Spleen (tissue), 11 donors: ENCODE measurements at regions not wholly inside any gene's neighbourhood (a gene's known extent, or its start where the extent isn't known, plus 50 kb on each side); places are given as distances from the start of the nearest gene placed in this dataset.

ENCODE experiments used
- DNase-seq: peaks from one replicate; pipeline ENCODE4 v3.0.0-alpha.2; 2020
- H3K27ac ChIP-seq, 8 donors: fragments of 200-600 bp; sonication (generic) in 7 of 8; 1 replicate in 4 of 8; 2 replicates in 4 of 8; pipeline versions ENCODE4 v1.5.0 to v1.8.0; 2016 to 2021; ENCODE audit warnings: inconsistent platforms in 4 of 8, mild to moderate bottlenecking in 4 of 8, moderate library complexity in 1 of 8
- H3K27me3 ChIP-seq, 7 donors: fragments of 200-600 bp; sonication (generic) in 6 of 7; replicated peaks in 1 of 7; 1 replicate in 4 of 7; 2 replicates in 3 of 7; pipeline versions ENCODE4 v1.5.0 to v1.8.0; 2016 to 2021; ENCODE audit warnings: inconsistent platforms in 3 of 7, mild to moderate bottlenecking in 1 of 7
- H3K36me3 ChIP-seq, 6 donors: fragments of 200-600 bp; sonication (generic) in 5 of 6; 1 replicate in 4 of 6; 2 replicates in 2 of 6; pipeline versions ENCODE4 v1.5.0 to v1.8.0; 2016 to 2021; ENCODE audit warnings: inconsistent platforms in 2 of 6
- H3K4me1 ChIP-seq, 6 donors: fragments of 200-600 bp; sonication (generic) in 5 of 6; 1 replicate in 3 of 6; 2 replicates in 3 of 6; pipeline versions ENCODE4 v1.5.0 to v1.8.0; 2016 to 2021; ENCODE audit warnings: inconsistent platforms in 3 of 6
- H3K4me3 ChIP-seq, 8 donors: fragments of 200-600 bp; sonication (generic) in 7 of 8; 1 replicate in 4 of 8; 2 replicates in 4 of 8; pipeline versions ENCODE4 v1.5.0 to v1.8.0; 2016 to 2021; ENCODE audit warnings: inconsistent platforms in 4 of 8, mild to moderate bottlenecking in 4 of 8, moderate library complexity in 2 of 8
- H3K9me3 ChIP-seq, 8 donors: fragments of 200-600 bp; sonication (generic) in 7 of 8; 1 replicate in 4 of 8; 2 replicates in 4 of 8; pipeline versions ENCODE4 v1.5.0 to v1.8.0; 2016 to 2021; ENCODE audit warnings: inconsistent platforms in 4 of 8
- POLR2A ChIP-seq, 3 donors: fragments of 450-650 bp; IDR thresholded peaks; one replicate each; pipeline ENCODE4 v1.5.1; 2017; ENCODE audit warnings: antibody characterized with exemption in 3 of 3, mild to moderate bottlenecking in 1 of 3
- POLR2AphosphoS5 ChIP-seq, 3 donors: sonication (generic); formaldehyde crosslinking; IDR thresholded peaks; one replicate each; pipeline ENCODE4 v1.5.1; 2017; ENCODE audit warnings: antibody characterized with exemption in 3 of 3
- WGBS, 5 donors: extraction: QIAGEN DNeasy Blood & Tissue Kit in 3 of 5; methylation state at CpG; one replicate each; pipeline versions ENCODE4 v1.1.5 to v1.1.7; 2013 to 2018; 5-methylcytosine and 5-hydroxymethylcytosine counted together
- intact Hi-C: fragments of 100-400 bp; cut with DNase I; formaldehyde crosslinking; loops from one replicate; pipeline ENCODE4 v1.15.0; 2023; ENCODE audit warnings: low total_unique reads
- TF ChIP-seq, protein P1 (sequence below), 11 experiments: fragments of 200-600 bp in 7 of 11; fragments of 450-650 bp in 4 of 11; sonication (generic) in 4 of 11; IDR thresholded peaks in 8 of 11; conservative IDR thresholded peaks in 3 of 11; 1 replicate in 7 of 11; 2 replicates in 4 of 11; pipeline versions ENCODE4 v1.4.0 to v1.8.0; 2016 to 2021; ENCODE audit warnings: antibody characterized with exemption in 11 of 11, inconsistent platforms in 4 of 11, mild to moderate bottlenecking in 1 of 11
- donor health status: healthy with polysubstance abuse.
- donor health status: DM: no; HTN: no; CAD: no; lungs with moderate emphysema.
- donor health status: DM: no; HTN: no; CAD: no.
- donor health status: Bipolar disorder and iron deficiency.
- donor health status: healthy.
- donor health status: DM: no; HTN: no; CAD: no.
- donor health status: DM: yes; HTN: yes; CAD: no.

DNA sequence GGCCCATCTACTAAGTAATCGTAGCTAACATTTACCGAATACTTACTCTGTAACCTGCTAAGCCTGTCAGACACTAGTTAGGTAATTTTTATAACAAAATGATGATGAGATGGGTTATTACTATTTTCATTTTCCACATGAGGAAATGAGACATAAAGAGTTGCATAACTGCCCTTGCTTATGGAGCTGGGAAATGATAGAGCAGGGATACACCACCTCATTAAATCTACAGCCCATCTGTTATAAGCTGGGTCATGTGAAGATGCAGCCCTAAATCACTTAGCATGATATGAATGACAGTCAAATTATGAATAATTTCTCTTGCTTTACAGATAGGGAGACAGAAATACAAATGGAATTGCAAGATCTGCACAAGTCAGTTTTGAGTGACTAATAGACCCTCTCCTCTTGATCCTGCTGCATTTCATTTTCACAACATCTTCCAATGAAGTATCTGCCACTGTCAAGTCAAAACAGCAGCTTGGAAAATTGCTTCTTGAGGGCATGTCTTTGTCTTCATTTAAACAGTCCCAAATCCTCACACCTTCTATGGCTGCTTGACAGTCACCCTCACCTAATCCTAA lies 364.7 kb downstream of the PRELID2 start:
- Histone ChIP-seq H3K4me1 (no peaks in the 10 kb centered on the region), H3K36me3 (no peaks in the 10 kb centered on the region), H3K9me3 (no peaks in the 10 kb centered on the region), H3K27ac (no peak overlapping the region), H3K27me3 (no peaks in the 10 kb centered on the region), H3K4me3 (no peak overlapping the region)
- WGBS, 5 donors = 90 to 93% (median 92%) methylated on average over 2 of the region's 2 CpGs
- TF ChIP-seq POLR2A (IDR thresholded peaks at IDR 0.05) (no peak), POLR2AphosphoS5 (IDR thresholded peaks at IDR 0.05) (no peak)
- TF ChIP-seq, protein P1, sequence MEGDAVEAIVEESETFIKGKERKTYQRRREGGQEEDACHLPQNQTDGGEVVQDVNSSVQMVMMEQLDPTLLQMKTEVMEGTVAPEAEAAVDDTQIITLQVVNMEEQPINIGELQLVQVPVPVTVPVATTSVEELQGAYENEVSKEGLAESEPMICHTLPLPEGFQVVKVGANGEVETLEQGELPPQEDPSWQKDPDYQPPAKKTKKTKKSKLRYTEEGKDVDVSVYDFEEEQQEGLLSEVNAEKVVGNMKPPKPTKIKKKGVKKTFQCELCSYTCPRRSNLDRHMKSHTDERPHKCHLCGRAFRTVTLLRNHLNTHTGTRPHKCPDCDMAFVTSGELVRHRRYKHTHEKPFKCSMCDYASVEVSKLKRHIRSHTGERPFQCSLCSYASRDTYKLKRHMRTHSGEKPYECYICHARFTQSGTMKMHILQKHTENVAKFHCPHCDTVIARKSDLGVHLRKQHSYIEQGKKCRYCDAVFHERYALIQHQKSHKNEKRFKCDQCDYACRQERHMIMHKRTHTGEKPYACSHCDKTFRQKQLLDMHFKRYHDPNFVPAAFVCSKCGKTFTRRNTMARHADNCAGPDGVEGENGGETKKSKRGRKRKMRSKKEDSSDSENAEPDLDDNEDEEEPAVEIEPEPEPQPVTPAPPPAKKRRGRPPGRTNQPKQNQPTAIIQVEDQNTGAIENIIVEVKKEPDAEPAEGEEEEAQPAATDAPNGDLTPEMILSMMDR (IDR thresholded peaks at IDR 0.05 in 8 of 11, conservative IDR thresholded peaks at IDR 0.05 in 3 of 11) = no peak
- intact Hi-C loops = no loop called here
- no peak for DNase-seq

DNA sequence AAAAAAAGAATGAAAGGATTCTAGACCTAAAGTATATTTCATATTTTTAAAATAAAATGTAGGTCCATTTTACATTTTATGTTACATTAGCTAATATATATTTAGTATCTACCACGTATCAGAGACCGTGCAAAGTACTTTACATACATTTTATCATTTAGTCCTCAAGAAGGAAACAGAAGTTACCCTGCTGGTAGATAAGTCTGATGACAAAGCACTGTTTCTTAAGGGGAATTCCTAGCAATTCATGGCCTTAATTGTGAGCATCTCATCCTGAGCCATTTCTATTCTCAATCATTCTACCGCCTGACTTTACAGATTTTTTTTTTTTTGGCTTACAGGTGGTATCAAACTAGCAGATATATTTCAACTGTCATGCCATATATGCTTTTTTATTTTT lies 367.7 kb downstream of the PRELID2 start:
- TF ChIP-seq POLR2AphosphoS5 (IDR thresholded peaks at IDR 0.05) (no peak), POLR2A (IDR thresholded peaks at IDR 0.05) (no peak)
- TF ChIP-seq, protein P1 (IDR thresholded peaks at IDR 0.05 in 8 of 11, conservative IDR thresholded peaks at IDR 0.05 in 3 of 11) = no peak
- WGBS, 5 donors = 84 to 90% (median 87%) methylated on average over 3 of the region's 3 CpGs
- no peak overlapping the region for H3K4me3 ChIP-seq
- intact Hi-C loops = no loop called here
- no peaks in the 10 kb centered on the region for H3K27me3 ChIP-seq
- H3K4me1 ChIP-seq = no peaks in the 10 kb centered on the region
- no peak for DNase-seq
- H3K36me3 ChIP-seq = no peaks in the 10 kb centered on the region
- H3K27ac ChIP-seq = no peak overlapping the region
- H3K9me3 ChIP-seq = no peaks in the 10 kb centered on the region

DNA sequence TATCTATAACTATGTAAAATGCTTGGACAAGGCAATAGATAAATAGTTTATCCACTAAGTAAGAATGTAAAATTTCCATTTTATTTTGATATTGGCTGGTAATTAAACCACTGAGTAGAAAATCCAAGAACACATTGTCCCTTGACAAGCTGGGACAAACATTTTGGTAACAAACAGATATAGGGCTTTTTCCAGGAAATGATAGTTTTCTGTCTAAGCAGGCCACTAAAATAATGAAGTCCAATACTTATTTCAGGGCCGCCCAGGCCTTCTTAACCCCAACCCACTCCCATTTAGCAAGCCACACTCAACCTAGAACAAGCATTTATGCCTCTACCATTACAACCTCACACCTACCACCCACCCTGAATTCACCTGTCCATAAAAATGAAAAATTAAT lies 368.6 kb downstream of the PRELID2 start:
- intact Hi-C loops = no loop called here
- no peak overlapping the region for H3K4me3 ChIP-seq
- TF ChIP-seq POLR2AphosphoS5 (IDR thresholded peaks at IDR 0.05) (no peak), POLR2A (IDR thresholded peaks at IDR 0.05) (no peak)
- WGBS, 5 donors = 88 to 97% (median 95%) methylated on average over 1 of the region's 1 CpG
- DNase-seq = no peak
- H3K27me3 ChIP-seq = no peaks in the 10 kb centered on the region
- no peak overlapping the region for H3K27ac ChIP-seq
- no peaks in the 10 kb centered on the region for H3K36me3 ChIP-seq
- H3K4me1 ChIP-seq = no peaks in the 10 kb centered on the region
- H3K9me3 ChIP-seq = no peaks in the 10 kb centered on the region

DNA sequence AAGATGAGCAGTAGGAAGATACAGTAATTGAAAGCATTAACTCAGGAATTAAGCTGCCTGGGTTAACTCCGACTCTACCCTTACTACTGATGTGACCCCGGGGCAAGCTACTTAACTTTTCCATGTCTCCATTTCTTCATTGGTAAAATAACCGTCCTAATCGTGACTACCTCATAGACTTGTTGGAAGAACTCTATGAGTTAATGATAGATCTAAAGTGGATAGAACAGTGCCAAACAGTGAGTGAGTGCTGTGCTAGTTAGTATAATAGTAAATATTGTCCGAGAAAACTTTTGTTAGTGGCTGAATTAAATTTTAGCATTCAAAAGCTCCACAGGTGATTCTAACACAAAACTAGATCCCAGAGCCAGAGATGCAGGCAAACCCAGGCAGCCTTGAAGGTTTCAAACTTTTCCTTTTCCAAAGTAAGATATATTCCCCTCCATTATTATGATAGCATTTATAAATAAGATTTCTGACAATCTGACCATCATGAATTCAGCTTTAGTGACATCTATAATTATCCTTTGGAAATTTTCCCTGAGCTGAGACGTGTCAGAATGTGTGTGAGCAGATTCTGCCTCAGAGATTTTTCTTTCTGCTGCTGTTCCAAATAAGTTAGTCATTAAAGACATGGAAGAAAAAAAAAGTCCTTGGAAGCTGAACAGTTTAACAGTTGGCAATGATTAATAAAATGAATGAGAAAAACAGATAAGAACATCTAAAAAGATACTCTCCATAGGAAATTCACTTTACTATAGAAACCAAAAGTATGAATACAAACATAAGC lies 369.5 kb downstream of the PRELID2 start:
- no peaks in the 10 kb centered on the region for H3K4me1 ChIP-seq
- no peaks in the 10 kb centered on the region for H3K27me3 ChIP-seq
- H3K9me3 ChIP-seq = no peaks in the 10 kb centered on the region
- no peak overlapping the region for H3K27ac ChIP-seq
- intact Hi-C loops = no loop called here
- no peaks in the 10 kb centered on the region for H3K36me3 ChIP-seq
- DNase-seq = no peak
- H3K4me3 ChIP-seq = no peak overlapping the region
- TF ChIP-seq POLR2A (IDR thresholded peaks at IDR 0.05) = no peak
- TF ChIP-seq, protein P1 (IDR thresholded peaks at IDR 0.05 in 8 of 11, conservative IDR thresholded peaks at IDR 0.05 in 3 of 11) = no peak
- no peak for TF ChIP-seq POLR2AphosphoS5 (IDR thresholded peaks at IDR 0.05)
- 78 to 88% (median 86%) methylated on average over 6 of the region's 6 CpGs for WGBS, 5 donors
